D721Med (cell line): ENCODE measurements at regions not wholly inside any gene's neighbourhood (a gene's known extent, or its start where the extent isn't known, plus 50 kb on each side); places are given as distances from the start of the nearest gene placed in this dataset.

Experiments used
- DNase-seq: peaks from one replicate; pipeline ENCODE4 v3.0.0; 2011; ENCODE audit warnings: low spot score; ENCODE audit not compliant: insufficient read length
- FAIRE-seq: peaks from 2 replicates; lab custom pipeline; 2011; peaks lifted over from hg19 to GRCh38; lab: Jason Lieb, UNC
- CTCF ChIP-seq: IDR thresholded peaks from 2 replicates; pipeline ENCODE4 v1.5.1; 2012; ENCODE audit warnings: mild to moderate bottlenecking, control low read depth; ENCODE audit not compliant: insufficient read depth; ENCODE audit errors: missing control alignments

GRCh38 chr5:60377826-60378225 lies 322.1 kb downstream of the DEPDC1B start:
- DNase-seq (no peak), FAIRE-seq (no peak)
- no peak for TF ChIP-seq CTCF

GRCh38 chr5:60376860-60377259 lies 323.1 kb downstream of the DEPDC1B start:
- DNase-seq (no peak), FAIRE-seq (no peak)
- no peak for TF ChIP-seq CTCF

DNA sequence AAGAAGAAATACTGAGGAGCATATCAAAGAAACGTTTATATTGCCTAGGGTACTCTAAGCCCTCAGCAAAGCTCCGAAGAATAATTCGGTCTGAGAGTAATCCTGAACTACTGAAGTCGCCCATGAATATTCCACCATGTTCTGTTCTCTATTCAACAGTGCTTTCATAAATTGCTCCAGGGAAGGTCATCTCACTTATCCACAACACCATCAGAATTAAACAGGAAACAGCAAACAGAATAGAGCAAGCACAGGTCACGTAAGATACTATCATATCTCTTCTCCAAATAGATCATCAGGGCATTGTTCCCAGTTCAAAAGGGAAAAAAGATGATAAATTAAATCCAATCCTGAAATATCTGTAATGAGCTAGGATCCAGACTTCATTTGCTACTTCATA lies 325.6 kb downstream of the DEPDC1B start:
- TF ChIP-seq CTCF = no peak
- DNase-seq (no peak), FAIRE-seq (no peak)

GRCh38 chr5:60372786-60373185 lies 327.2 kb downstream of the DEPDC1B start:
- DNase-seq = no peak
- no peak for FAIRE-seq
- no peak for TF ChIP-seq CTCF

DNA sequence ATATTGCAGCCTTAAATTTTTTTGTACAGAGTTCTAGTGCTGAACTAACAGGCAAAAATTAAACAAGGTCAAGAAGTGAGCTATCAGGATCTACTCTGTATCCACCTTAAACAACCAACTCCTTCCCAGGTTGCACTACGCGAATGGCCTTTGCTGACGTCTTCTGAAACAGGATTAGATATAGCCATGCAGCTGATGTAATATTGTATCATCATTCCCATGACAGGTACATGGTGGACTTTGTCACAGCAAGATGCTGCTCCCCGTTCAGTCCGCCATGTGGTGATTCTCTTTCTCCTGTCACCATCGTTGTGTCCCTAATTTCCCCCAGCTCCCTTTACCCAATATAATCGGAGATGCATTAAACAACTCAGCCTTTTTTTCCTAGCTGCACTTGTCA lies 328.9 kb downstream of the DEPDC1B start:
- no peak for DNase-seq
- no peak for TF ChIP-seq CTCF
- no peak for FAIRE-seq

DNA sequence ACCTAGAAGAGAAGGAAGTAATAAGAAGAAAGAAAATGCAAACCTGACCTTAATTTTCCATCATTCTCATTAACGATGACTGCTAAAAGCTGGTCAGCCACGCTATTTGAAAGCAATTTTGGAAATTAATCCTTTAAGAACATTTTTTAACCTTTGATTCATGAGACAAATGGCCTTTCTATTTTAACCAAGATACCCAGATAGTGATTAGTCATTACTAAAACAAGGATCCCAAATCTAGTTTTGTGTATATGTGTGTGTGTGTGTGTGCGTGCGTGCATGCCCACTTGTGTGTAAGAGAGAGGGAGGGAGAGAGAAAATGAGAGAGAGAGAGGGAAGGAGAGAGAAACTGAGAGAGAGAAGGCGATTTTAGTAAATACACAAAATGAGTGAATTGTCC lies 329.5 kb downstream of the DEPDC1B start:
- TF ChIP-seq CTCF = no peak
- FAIRE-seq = no peak
- DNase-seq = no peak

DNA sequence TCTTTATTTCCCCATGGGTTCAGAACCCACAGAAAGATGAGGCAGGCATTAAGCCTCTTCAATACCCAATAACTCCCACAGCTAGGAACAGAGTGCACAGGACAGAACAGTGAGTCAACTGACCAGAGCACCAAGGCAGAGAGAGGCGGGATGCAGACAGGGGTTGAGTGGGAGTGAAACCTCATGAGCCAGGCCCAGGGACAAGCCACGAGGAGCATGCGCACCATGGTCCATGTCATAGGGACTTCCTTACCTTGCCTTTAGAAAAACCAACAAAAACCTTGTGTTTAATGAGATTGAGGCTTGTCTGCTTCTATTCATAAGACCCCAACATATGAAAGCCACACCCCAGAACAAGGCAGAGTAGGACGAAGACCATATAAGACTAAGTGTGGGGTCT lies 330.6 kb downstream of the DEPDC1B start:
- FAIRE-seq (no peak), DNase-seq (no peak)
- no peak for TF ChIP-seq CTCF
